ENCODE measurements at regions not wholly inside any gene's neighbourhood (a gene's known extent, or its start where the extent isn't known, plus 50 kb on each side); places are given as distances from the start of the nearest gene placed in this dataset.

- Histone ChIP-seq H4K20me1 (ENCODE audit: insufficient read depth) (no peaks in the 10 kb centered on the region), H3K79me2 (ENCODE audit: insufficient read depth) (no peaks in the 10 kb centered on the region), H3K27ac (no peak overlapping the region), H3K4me2 (ENCODE audit: unreplicated experiment) (no peak overlapping the region), H3K9me2 (ENCODE audit: insufficient read depth) (no peaks in the 10 kb centered on the region), H3K27me3 (replicated peaks; ENCODE audit: insufficient read depth) (no peaks in the 10 kb centered on the region), H3K4me1 (ENCODE audit: insufficient read depth) (no peaks in the 10 kb centered on the region), H2AFZ (no peak overlapping the region), H3K36me3 (ENCODE audit: low read depth) (no peaks in the 10 kb centered on the region), H3K9ac (no peak overlapping the region), H3K4me3 (no peak overlapping the region), H3F3A (ENCODE audit: insufficient read depth) (no peaks in the 10 kb centered on the region), H3K9me3 (ENCODE audit: low read depth) (no peaks in the 10 kb centered on the region)
- in situ Hi-C loops (cut with MboI): no loop called here
- DNase-seq: peak; percentile 20
- TF ChIP-seq EZH2phosphoT487 (IDR thresholded peaks at IDR 0.05; ENCODE audit: insufficient read depth, low read depth) (no peak), EZH2 (IDR thresholded peaks at IDR 0.05; ENCODE audit: insufficient read depth, poor library complexity, severe bottlenecking) (no peak)
- 26 to 45% methylated on average over 2 of the region's 2 CpGs for WGBS, 2 experiments (ENCODE audit: low coverage in 1 of 2, low lambda C conversion rate in 2 of 2, missing lambda C conversion rate in 2 of 2)
Observed at GRCh38 chr2:52976143-52976949, 791.3 kb upstream of the CHAC2 start.

GRCh38 chr2:52974127-52974526 lies 793.5 kb upstream of the CHAC2 start:
- 32 to 33% methylated on average over 1 of the region's 1 CpG for WGBS, 2 experiments (ENCODE audit: low coverage in 1 of 2, low lambda C conversion rate in 2 of 2, missing lambda C conversion rate in 2 of 2)
- H4K20me1 ChIP-seq (ENCODE audit: insufficient read depth): no peaks in the 10 kb centered on the region
- H3K79me2 ChIP-seq (ENCODE audit: insufficient read depth): no peaks in the 10 kb centered on the region
- DNase-seq: no peak
- H3F3A ChIP-seq (ENCODE audit: insufficient read depth): no peaks in the 10 kb centered on the region
- no peaks in the 10 kb centered on the region for H3K36me3 ChIP-seq (ENCODE audit: low read depth)
- in situ Hi-C loops (cut with MboI): no loop called here
- no peak overlapping the region for H3K4me3 ChIP-seq
- H3K9me2 ChIP-seq (ENCODE audit: insufficient read depth): no peaks in the 10 kb centered on the region
- no peak overlapping the region for H3K27ac ChIP-seq
- no peaks in the 10 kb centered on the region for H3K9me3 ChIP-seq (ENCODE audit: low read depth)
- H2AFZ ChIP-seq: no peak overlapping the region
- no peak overlapping the region for H3K9ac ChIP-seq
- H3K27me3 ChIP-seq (replicated peaks; ENCODE audit: insufficient read depth): no peaks in the 10 kb centered on the region
- no peaks in the 10 kb centered on the region for H3K4me1 ChIP-seq (ENCODE audit: insufficient read depth)
- no peak overlapping the region for H3K4me2 ChIP-seq (ENCODE audit: unreplicated experiment)
- TF ChIP-seq EZH2phosphoT487 (IDR thresholded peaks at IDR 0.05; ENCODE audit: insufficient read depth, low read depth) (no peak), EZH2 (IDR thresholded peaks at IDR 0.05; ENCODE audit: insufficient read depth, poor library complexity, severe bottlenecking) (no peak)

- H3F3A ChIP-seq (ENCODE audit: insufficient read depth): no peaks in the 10 kb centered on the region
- in situ Hi-C loops (cut with MboI): no loop called here
- H3K4me2 ChIP-seq (ENCODE audit: unreplicated experiment): no peak overlapping the region
- no peak overlapping the region for H3K9ac ChIP-seq
- no peak for TF ChIP-seq EZH2phosphoT487 (IDR thresholded peaks at IDR 0.05; ENCODE audit: insufficient read depth, low read depth)
- no peak for TF ChIP-seq EZH2 (IDR thresholded peaks at IDR 0.05; ENCODE audit: insufficient read depth, poor library complexity, severe bottlenecking)
- no peak overlapping the region for H2AFZ ChIP-seq
- H3K27me3 ChIP-seq (replicated peaks; ENCODE audit: insufficient read depth): no peaks in the 10 kb centered on the region
- H4K20me1 ChIP-seq (ENCODE audit: insufficient read depth): no peaks in the 10 kb centered on the region
- H3K9me3 ChIP-seq (ENCODE audit: low read depth): no peaks in the 10 kb centered on the region
- WGBS, 2 experiments (ENCODE audit: low coverage in 1 of 2, low lambda C conversion rate in 2 of 2, missing lambda C conversion rate in 2 of 2): 0 to 3% methylated on average over 1 of the region's 1 CpG
- H3K9me2 ChIP-seq (ENCODE audit: insufficient read depth): no peaks in the 10 kb centered on the region
- no peaks in the 10 kb centered on the region for H3K36me3 ChIP-seq (ENCODE audit: low read depth)
- no peak overlapping the region for H3K4me3 ChIP-seq
- H3K4me1 ChIP-seq (ENCODE audit: insufficient read depth): no peaks in the 10 kb centered on the region
- no peaks in the 10 kb centered on the region for H3K79me2 ChIP-seq (ENCODE audit: insufficient read depth)
- H3K27ac ChIP-seq: no peak overlapping the region
- no peak for DNase-seq
Observed at GRCh38 chr2:52970642-52971041, 797.0 kb upstream of the CHAC2 start.

GRCh38 chr2:52968043-52968442 lies 799.6 kb upstream of the CHAC2 start:
- TF ChIP-seq EZH2 (IDR thresholded peaks at IDR 0.05; ENCODE audit: insufficient read depth, poor library complexity, severe bottlenecking) (no peak), EZH2phosphoT487 (IDR thresholded peaks at IDR 0.05; ENCODE audit: insufficient read depth, low read depth) (no peak)
- Histone ChIP-seq H3K79me2 (ENCODE audit: insufficient read depth) (no peaks in the 10 kb centered on the region), H2AFZ (no peak overlapping the region), H3K4me1 (ENCODE audit: insufficient read depth) (no peaks in the 10 kb centered on the region), H3K36me3 (ENCODE audit: low read depth) (no peaks in the 10 kb centered on the region), H3K27me3 (replicated peaks; ENCODE audit: insufficient read depth) (no peaks in the 10 kb centered on the region), H3K4me3 (no peak overlapping the region), H3F3A (ENCODE audit: insufficient read depth) (no peaks in the 10 kb centered on the region), H3K9ac (no peak overlapping the region), H3K4me2 (ENCODE audit: unreplicated experiment) (no peak overlapping the region), H4K20me1 (ENCODE audit: insufficient read depth) (no peaks in the 10 kb centered on the region), H3K9me3 (ENCODE audit: low read depth) (no peaks in the 10 kb centered on the region), H3K9me2 (ENCODE audit: insufficient read depth) (no peaks in the 10 kb centered on the region), H3K27ac (no peak overlapping the region)
- WGBS, 2 experiments (ENCODE audit: low coverage in 1 of 2, low lambda C conversion rate in 2 of 2, missing lambda C conversion rate in 2 of 2): 59 to 68% methylated on average over 1 of the region's 1 CpG
- in situ Hi-C loops (cut with MboI): no loop called here
- DNase-seq: no peak

Data from GM23248 (cell line).